Stimulated activated CD8-positive, alpha-beta memory T cell treated with anti-CD3 and anti-CD28 coated beads, Interleukin-12 subunit alpha, Interleukin-12 subunit beta, amount 100 ng/mL, for 1 hour (primary cell): ENCODE measurements at regions not wholly inside any gene's neighbourhood (a gene's known extent, or its start where the extent isn't known, plus 50 kb on each side); places are given as distances from the start of the nearest gene placed in this dataset.
"Not testable (repeated sequence)": the region's sequence is repeated elsewhere in the genome, so short reads cannot be mapped to it uniquely, and the experiment has no call there.

ENCODE experiments used
- DNase-seq: peaks from one replicate; pipeline ENCODE4 v3.0.0-alpha.2; 2020; ENCODE audit warnings: low read depth

DNA sequence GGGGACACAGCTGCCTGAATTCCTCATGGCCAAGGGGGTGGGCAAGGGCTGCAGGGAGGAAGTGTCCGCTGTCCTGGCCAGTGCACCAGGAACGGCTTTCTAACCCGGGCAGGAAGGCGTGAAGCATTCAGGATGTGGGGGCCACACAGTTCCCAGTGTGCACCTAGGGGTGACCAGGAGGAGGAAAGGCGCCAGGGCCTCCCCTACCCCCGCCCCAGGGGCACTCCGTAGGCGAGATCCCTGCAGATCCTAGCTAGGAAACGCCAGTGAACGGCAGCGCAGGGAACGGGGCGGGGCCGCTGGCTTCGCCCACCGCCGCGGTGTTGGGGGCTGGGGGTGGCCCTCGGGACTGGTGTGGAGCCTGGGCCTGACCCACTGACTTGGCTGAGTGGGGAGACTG is 199.6 kb downstream of the USP22 start:
- DNase-seq = not testable (repeated sequence)

DNA sequence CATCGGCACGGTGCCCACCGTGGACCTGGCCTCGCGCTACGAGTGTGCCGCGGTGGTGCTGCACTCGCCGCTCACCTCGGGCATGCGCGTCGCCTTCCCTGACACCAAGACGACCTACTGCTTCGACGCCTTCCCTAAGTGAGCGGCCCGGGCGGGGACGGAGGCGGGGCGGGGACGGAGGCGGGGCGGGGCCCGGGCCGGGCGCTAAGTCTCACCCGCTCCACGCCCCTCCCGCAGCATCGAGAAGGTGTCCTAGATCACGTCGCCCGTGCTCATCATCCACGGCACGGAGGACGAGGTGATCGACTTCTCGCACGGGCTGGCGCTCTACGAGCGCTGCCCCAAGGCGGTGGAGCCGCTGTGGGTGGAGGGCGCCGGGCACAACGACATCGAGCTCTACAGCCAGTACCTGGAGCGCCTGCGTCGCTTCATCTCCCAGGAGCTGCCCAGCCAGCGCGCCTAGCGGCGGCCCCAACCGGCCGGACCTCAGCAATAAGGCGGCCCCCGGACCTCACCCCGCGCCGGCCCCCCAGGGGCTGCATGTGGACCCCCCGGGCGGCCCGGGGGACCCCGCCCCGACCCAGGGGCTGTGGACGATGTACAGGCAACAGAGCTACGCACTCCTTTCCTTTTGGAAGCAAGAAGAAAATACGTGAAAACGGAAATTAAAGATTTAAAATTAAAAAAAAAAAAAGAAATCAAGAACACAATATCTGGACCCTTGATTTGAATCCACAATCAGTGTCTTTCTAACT is 198.8 kb downstream of the USP22 start:
- not testable (repeated sequence) for DNase-seq

DNA sequence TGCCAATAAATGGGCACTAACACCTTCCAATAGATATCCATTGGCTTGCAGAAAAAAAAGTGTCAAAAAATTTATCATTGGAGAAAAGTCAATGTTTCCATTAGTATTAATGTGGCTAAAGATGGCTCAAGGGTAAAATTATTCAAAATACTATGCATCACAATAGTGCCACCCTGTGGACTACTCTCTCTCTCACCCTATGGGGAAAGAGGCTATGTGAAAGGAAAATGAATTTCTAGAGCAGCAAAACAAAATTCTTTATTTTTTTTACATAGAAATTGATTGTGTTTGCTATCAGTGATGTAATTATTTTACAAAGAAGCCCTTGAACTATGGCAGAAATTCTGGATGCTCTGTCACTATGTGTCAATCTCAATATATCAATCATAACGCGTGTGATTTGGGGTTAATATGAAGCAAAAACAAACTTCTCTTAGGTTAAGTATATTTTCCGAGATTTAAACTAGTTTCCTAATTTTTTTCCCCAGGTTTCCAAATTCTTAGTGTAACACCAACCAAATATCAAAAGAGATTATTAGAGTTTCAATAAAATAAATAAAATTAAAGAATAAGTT is 193.9 kb downstream of the USP22 start:
- not testable (repeated sequence) for DNase-seq

DNA sequence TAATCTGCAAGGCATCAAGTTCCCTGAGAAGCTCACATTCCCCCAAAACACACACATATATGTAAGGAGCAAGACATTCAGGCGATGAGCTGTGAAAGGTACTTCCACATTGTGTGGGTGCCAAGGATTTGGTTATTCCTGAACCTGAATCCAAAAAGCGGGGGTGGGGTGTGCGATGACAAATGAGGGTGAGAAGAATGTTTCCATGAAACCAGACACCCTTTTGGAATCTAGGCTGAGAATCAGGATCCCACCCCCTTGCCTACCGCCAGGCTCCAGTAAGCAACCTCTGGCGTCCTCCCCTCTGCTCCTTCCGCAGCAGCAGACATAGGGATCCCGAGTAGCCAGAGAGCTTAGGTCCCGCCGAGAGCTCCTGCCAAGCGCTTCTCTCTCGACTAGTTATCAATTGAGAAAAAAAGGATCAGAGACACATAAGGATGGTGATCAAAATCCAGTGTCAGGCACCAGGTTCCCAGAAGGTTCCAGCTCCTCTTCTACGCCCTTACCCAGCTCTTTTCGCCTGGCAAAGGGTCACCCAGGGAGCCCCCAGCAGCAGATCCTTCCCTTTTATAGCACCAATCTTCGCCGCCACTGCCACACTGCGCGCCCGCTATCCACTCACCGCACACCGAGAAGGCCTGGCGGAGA is 191.1 kb downstream of the USP22 start:
- not testable (repeated sequence) for DNase-seq

DNA sequence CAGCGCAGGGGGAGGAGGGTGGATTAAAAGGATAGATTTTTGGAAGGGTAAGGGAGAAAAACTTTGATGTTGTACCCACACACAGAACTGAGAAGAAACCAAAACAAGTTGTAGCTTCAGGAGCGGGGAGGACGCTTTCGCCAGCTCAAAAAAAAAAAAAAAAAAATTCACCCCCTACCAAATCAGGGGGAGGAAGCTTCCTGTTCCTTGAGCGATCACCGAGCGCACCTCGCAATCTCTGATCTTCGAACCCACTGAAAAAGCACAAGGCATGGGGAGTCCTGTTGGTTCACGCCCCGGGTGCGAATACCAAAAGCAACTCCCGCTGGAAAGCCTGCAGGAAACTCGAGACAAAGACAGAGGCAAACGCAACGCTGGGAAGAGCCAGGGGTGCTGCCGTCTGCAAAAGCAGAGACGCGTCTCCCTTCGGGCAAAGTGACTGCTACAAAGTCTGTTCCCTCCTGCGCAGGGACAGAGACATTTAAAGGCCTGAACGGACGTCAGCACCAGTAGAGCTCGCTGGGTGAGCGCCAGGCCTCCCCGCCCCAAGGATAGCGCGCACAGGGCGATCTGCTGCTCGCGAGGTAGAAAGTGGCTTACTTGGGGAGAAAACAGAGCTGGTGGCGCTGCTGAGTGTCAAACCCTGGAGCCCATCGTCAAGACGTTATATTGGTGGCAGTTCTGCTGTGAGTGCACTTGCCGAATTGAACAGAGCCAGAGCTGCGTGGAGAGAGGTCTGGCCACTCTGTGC is 190.4 kb downstream of the USP22 start:
- DNase-seq = no peak

DNA sequence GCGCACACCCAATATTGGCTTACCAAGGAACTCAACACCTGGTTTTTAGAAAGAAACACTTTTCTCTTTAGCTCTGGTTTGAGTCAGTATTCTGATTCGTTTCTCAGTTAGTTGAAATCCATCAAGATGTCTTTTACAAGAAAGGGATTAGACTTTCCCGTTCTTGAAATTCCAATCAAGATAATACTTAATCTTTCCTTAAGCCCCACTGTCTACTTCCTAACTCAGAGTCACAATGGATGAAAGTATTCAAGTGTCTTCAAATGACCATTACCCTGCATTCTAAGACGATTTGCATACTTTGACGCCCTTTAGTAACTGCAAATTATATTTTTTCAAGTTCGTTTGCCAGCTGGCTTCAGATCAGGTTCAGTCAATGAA is 189.8 kb downstream of the USP22 start:
- DNase-seq = no peak

DNA sequence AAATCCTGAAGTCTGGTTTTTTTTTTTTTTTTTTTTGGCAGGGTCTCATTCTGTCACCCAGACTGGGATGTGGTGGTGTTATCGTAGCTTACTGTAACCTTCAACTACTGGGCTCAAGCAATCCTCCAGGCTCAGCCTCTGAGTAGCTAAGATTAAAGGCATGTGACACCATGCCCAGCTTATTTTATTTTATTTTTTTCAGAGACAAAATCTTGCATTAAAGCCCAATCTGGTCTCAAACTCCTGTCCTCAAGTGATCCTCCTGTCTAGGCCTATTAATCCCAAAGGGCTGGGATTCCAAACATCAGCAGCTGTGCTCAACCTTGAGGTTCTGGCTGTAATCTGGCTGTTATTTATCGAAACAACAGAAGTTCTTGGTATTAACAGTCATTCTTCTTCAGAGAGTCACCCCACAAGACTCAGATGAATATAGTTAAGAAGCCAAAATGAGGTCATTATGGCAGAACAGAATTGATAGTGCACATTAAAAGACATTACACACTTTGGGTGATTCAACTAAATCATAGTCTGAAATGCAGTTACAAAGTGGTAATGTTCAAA is 186.8 kb downstream of the USP22 start:
- DNase-seq = not testable (repeated sequence)

DNA sequence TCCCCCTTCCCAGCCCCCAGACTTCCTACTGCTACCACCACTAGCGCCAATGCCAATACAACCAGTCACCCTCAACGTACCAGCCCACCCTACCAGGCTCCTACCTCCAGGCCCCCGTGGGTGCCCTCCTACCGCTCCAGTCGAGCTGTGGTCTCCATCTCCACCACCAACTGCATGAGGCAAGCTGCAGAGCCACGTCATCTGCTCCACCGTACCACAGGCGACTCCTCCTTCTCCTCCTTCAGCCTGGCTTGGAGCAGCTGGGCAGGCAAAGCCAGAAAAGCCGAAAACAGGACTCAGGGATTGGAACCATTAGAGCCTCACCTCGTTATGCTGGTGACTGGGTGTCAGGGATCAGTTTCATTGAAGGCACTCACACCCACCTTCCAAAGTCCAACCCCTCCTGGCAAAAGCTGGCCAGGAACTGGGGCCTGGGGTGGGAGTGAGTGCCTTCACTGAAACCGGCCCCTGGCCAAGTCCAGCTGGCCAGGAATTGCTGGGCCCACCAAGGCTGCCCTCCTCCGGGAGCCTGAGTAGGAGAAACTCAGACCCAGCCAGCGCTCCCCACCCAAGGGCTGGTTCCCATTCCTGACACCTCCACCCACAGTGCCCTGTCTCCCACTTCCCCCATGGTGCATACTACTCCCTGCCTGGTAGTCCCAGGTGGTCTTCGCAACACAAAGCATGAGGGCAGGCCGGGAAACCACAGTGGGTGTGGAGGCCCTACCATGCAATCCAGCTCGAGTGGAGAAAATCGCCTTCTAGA is 176.2 kb downstream of the USP22 start:
- DNase-seq = not testable (repeated sequence)

DNA sequence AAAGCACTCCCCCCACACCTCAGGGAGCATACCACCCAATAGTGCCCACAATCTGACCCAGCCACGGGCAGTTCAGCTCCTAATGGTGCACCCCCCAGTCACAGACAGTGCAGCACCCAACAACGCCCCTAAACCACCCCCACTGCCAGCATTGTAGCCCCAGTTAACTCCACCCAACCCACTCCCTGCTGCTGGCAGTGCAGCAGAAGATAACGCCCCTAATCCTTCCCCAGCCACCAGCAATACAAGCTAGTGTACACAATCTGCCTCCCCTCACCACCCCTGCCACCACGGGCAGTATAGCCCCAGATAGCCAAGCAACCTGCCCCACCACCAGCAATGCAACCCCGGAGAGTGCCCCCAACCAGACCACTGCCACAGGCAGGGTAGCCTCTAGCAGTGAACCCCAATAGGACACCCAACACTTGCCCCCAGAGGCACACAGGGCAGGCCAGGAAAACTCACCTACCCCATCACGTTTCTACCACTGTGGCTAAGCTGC is 175.3 kb downstream of the USP22 start:
- not testable (repeated sequence) for DNase-seq

DNA sequence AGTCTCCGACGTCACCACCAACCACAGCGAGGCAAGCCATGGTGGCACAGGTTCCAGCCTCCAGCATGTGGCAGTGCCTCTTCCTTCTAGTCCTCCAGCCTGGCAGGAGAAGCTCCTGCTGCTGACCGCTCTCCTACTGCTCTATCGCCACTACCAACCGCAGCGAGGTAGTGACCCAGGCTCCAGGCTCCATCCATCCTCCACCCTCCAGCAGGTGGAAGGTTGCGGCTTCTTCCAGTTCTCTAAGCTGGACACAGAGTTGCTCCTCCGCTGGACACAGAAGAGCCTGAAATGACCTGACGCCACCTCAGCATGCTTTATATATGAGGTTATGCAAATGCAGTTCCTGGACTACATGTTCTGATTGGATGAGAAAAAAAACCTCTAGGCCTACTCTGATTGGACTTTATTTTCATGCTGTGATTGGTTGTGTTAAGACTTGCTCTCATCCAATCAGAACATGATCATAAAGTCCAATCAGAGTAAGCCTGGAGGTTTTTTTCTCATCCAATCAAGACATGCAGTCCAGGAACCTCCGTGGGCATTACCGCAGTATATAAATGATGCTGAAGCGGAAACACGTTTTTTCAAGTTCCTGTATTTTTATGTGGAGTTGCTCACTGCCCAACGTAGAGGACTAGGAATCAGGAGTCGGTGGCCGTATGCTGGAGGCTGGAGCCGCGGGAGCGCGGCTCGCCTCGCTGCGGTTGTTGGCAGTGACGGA is 174.7 kb downstream of the USP22 start:
- DNase-seq = not testable (repeated sequence)

DNA sequence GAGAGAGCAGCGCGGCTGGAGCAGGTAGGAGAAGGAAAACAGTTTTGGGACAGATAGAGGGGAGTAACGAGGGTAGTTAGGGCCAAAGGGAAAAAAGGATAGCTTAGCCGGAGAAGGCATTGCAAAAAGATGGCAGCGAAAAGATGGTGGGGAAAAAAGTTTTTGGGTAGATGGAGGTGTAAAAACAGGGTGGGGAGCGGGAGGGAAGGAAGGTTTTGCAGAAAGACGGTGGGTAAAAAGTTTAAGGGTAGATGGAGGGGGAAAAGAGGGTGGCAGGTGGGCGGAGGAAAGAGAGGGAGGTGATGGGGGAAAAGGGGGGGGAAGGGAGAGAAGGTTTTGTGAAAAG is 174.2 kb downstream of the USP22 start:
- DNase-seq = not testable (repeated sequence)

DNA sequence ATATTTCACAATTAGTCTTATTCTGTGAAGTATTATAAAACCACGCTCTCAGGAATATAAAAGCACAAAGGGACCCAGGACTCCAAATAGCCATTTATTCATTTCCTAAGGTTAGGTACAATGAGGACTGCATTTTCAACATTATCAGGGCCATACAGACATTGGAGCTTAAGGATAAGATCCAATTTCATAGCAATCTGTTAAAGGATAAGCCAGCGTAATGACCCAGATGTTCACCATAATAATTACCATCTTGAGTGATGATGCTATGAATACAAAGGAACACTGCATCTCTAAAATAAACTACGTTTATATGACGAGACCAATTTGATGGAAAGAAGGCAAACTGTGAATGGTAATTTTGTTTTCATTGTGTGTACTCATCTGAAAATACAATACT is 169.6 kb downstream of the USP22 start:
- not testable (repeated sequence) for DNase-seq

DNA sequence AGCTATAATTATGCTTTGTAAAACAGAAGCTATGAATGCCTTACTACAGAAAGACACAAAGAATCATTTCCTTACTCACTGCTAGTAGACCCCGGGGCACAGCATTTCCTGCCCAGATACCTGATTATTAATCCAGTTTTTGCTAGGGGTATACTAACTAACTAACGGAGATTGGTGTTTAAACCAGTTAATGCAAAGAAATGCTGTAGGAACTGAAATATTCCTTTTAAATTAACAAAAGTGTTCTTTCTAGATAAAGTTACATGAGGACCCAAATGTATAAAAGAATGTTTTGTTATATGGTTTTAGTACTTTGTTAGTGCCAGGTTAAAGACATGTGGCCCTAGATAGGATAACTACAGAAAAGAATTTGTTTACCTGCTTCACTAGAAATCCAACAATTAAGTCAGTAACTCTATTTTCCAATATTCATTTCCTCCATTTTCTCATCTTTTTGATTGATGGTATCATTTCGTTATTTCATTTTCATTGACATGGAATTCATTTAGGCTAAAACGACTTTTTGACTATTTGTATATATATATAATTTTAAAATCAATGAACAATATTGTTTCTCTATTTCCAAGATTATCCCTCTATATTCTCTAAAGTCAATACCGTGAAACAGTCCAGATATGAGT is 169.0 kb downstream of the USP22 start:
- not testable (repeated sequence) for DNase-seq

DNA sequence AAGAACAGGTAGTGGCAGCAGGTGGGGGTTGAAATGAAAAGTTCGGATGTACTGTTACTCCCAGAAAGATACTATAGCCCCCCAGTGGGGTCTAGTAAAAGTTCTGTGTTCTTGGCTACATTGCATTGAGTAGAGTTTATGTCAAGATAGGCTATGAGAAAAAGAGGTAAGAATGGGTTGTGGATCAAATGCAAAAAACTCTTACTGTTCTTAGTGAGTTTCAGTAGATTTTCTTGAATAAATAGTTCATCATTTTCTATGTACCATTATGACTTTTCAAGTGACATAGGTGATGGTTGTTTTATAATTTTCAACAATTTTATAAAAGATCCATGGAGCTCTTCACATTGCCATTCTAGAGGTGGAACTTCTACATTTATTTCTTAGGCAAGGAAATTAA is 165.4 kb downstream of the USP22 start:
- DNase-seq = not testable (repeated sequence)

DNA sequence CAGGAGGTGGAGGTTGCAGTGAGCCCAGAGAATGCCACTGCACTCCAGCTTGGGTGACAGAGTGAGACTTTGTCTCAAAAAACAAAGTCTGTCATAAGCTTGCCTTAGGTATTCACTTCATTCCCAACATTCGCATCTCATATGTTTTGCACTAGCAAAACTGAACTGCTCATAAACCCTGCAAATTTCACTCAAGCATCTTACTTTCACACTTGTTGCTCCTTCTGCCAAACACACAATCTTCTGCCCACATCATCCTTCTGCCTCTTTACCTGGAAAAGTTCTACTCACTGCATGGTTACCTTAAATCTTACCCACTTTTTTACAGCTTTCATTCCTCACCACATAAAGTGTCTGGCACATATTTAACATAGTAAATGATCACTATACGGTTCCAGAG is 152.5 kb downstream of the USP22 start:
- DNase-seq = no peak

DNA sequence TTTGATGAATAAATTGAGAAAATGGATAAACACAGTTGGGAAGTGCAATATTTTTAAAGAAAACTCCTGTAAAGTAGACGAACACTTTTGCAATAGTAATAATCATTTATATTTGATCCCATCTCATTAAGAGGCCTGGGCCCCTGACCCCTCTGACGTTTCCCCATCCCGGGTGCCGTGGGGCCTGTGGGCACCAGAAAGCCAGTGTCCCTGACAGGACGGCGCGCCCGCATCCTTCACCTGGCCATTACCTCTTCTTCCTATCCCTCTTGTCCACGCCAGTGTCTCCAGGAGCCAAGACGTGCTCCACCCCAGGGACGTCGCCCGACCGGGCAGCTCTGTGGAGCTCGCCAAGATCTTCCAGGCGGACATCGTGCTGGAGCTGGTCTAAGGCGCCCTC is 147.4 kb downstream of the USP22 start:
- DNase-seq = not testable (repeated sequence)

DNA sequence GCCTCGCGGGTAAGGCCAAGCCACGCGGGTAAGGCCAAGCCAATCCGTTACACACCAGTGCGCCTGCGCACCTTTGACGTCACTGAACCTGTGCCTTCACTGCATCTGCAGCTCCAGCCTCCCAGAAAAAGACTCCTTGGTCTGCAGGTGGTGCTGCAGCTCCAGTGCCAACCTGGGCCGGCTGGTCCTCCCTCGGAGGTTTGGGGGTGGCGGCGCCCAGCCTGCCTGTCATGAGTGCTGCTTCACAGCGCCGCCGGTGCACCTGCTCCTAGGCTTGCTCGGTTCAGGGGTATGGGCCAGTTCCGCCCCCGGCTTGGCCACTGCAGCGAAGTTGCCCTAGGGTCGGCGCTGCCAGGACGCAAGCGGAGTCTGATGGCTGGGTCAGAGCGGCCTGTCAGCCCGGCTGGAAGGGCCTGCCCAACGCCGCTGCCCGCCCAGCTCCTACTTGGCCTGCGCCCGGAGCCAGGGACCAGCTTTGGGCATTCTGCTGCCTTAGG is 146.6 kb downstream of the USP22 start:
- DNase-seq = no peak

DNA sequence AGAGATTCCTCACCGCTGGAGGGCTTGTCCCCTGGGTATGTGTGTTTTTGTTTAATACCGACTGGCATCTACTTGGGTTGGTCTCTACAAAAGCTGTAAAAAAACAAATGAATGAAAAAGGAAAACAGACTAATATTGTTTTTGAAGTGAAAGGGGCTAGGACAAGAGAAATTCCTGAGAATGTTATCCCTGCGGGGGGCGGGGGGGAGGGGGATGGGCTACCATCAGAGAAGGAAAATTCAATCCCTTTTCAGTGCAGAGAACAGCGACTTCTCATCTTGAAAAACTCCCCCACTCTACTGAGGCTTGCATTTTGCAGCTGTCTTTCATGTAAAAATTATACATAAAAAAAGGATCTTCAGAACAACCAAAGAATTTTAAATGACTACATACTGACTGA is 144.1 kb downstream of the USP22 start:
- not testable (repeated sequence) for DNase-seq

DNA sequence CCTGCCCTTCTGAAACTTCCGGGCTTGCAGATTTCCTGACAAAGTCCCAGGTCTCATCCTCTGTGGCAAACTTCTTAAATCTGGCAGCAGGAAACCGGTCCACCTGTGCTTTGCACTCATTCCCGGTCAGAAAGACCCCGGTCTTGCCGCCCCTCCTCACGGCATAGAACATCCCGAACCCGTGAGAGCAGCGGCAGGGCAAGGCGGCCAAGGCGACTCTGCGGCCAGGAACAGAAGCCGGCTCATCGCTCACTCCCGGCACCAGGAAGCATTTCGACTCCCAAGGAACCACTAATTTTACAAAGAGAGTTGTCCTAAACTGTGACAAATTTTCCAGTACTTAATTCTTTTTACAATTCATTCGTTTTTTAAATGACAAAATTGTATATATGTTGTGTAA is 140.3 kb downstream of the USP22 start:
- not testable (repeated sequence) for DNase-seq

DNA sequence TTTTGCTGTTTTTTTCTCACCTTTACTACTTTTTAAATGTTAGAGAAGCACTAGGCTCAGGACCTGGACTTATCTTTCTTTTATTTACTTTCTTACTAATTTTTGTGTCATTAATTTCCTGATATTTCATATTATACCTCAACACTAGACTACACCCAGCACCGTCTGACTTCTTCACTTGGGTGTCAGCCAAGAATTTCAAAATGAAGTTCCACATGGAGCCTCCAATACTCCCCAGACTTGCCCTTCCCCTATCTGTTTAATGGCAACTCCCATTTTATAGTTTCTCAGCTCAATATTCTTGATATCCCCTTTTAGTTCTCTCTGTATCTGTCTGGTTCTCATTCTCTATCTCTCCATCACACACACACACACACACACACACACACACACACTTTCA is 139.3 kb downstream of the USP22 start:
- not testable (repeated sequence) for DNase-seq
